Epithelial cell of esophagus (primary cell): ENCODE measurements at regions not wholly inside any gene's neighbourhood (a gene's known extent, or its start where the extent isn't known, plus 50 kb on each side); places are given as distances from the start of the nearest gene placed in this dataset.

ENCODE experiments used
- DNase-seq: peaks from one replicate; pipeline ENCODE4 v3.0.0; 2010; ENCODE audit warnings: low read depth
- H3K4me3 ChIP-seq: 2 replicates; pipeline ENCODE4 v1.5.1; 2011; ENCODE audit warnings: mild to moderate bottlenecking, low read length, control low read depth
- TF ChIP-seq, protein P1 (sequence below): IDR thresholded peaks from 2 replicates; pipeline ENCODE4 v1.5.1; 2011; ENCODE audit warnings: low read depth, mild to moderate bottlenecking, low read length, control low read depth, inconsistent platforms; ENCODE audit not compliant: insufficient read depth; ENCODE audit errors: missing control alignments

GRCh38 chr2:51212374-51212773 is 180.4 kb upstream of the NRXN1 start:
- H3K4me3 ChIP-seq = no peak overlapping the region
- TF ChIP-seq, protein P1, sequence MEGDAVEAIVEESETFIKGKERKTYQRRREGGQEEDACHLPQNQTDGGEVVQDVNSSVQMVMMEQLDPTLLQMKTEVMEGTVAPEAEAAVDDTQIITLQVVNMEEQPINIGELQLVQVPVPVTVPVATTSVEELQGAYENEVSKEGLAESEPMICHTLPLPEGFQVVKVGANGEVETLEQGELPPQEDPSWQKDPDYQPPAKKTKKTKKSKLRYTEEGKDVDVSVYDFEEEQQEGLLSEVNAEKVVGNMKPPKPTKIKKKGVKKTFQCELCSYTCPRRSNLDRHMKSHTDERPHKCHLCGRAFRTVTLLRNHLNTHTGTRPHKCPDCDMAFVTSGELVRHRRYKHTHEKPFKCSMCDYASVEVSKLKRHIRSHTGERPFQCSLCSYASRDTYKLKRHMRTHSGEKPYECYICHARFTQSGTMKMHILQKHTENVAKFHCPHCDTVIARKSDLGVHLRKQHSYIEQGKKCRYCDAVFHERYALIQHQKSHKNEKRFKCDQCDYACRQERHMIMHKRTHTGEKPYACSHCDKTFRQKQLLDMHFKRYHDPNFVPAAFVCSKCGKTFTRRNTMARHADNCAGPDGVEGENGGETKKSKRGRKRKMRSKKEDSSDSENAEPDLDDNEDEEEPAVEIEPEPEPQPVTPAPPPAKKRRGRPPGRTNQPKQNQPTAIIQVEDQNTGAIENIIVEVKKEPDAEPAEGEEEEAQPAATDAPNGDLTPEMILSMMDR = no peak
- DNase-seq = no peak

DNA sequence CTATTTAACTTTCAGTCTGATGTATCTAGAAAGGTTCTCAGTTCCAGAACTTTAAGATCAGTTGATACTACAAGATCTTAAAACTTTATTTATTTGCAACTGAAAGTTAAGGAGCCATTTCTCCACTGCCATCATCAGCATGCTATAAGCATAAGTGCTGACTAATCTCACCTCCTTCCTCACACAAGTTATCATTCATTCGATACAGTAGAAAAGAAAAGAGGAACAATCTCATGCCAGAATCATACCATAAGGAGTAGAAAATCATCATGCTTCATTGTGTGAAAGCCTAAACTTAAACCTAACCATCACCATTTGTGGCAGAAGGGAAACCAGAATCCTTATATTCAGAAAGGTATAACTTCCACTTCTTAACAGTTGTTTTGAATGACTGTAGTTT is 176.6 kb upstream of the NRXN1 start:
- DNase-seq = no peak
- H3K4me3 ChIP-seq = no peak overlapping the region
- TF ChIP-seq, protein P1 = no peak

DNA sequence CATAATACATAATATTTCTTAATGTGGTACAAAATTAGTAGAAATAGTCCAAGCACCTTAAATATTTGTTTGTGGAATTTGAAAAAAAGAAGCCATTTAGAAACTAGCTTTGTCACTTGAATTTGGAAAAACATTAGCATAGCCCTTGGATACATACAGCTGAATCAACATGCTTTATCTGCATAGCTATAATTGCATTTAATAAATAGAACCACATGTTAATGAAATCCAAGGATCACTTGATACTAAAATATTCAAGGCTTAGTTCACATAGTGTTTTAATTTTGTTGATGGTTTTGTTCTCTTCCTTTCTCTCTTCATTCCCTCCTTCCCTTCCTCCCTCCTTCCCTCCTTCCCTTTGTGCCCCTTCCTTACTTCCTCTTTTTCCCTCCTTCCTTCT is 169.4 kb upstream of the NRXN1 start:
- no peak overlapping the region for H3K4me3 ChIP-seq
- TF ChIP-seq, protein P1 = no peak
- no peak for DNase-seq

- no peak for DNase-seq
- no peak overlapping the region for H3K4me3 ChIP-seq
- TF ChIP-seq, protein P1 = no peak
Measured at GRCh38 chr2:51194656-51195055, 162.7 kb upstream of the NRXN1 start.

DNA sequence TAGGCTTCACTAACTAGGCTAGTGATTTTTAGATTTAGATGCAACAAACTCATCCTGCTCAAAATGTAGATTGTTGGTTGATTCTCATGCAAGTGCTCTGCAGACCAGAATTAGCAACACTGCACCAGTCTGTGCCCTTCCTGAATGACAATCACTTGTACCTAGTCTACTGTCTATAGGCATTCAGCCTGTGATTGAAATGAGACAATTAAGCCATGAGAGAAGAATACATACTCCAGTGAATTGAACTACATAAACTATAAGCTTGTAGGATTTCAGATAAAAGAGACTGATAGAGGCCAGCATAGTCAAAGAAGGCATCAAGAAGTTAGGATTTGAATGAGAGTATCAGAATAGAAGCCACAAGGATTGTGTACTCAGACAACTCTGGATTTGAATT is 138.3 kb upstream of the NRXN1 start:
- no peak for DNase-seq
- no peak overlapping the region for H3K4me3 ChIP-seq
- TF ChIP-seq, protein P1 = no peak

DNA sequence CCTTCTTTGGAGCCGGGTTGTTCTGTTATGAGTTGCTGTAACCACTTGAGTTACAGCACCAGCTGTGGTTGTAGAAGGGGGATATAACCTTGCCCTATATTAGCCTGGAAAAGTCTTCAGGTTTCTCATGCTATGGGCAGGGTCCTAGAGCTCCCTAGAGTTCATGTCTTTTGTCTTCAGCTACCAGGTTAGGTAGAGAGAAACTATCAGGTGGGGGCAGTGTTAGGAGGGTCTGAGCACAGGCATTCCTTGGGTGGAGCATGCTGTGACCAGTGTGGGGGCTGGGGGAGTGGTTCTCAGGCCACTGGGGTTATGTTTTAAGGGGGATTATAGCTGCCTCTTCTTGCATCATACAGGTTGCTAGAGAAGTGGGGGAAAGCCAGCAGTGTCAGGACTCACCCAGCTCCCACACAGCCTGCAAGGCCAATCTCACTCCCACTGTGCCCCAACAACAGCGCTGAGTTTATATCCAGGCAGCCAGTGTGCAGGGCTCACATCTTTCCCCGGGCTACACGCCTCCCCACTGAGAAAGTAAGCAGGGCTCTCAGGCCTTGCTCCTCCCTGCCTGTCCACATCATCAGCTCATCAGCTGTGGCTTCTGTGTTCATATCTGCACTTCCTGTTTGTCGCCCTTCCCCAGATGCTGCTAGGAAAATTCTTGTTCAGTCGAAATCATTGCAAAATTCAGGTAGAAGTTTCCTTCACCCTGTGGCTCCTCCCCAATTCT is 133.8 kb upstream of the NRXN1 start:
- DNase-seq = no peak
- TF ChIP-seq, protein P1 = no peak
- H3K4me3 ChIP-seq = no peak overlapping the region

GRCh38 chr2:51158251-51158650 is 126.3 kb upstream of the NRXN1 start:
- DNase-seq = peak; percentile 2
- H3K4me3 ChIP-seq = no peak overlapping the region
- TF ChIP-seq, protein P1 = no peak
